BJ (cell line): ENCODE measurements at regions not wholly inside any gene's neighbourhood (a gene's known extent, or its start where the extent isn't known, plus 50 kb on each side); places are given as distances from the start of the nearest gene placed in this dataset.

Source experiments
- CTCF ChIA-PET: fragments of 350-600 bp; formaldehyde crosslinking; extraction: SDS; loops from one replicate; lab custom pipeline; 2021; ENCODE audit warnings: antibody characterized with exemption, inconsistent platforms; lab: Yijun Ruan, JAX
- POLR2A ChIA-PET: fragments of 300-600 bp; sonication (Branson Sonifier 250); formaldehyde crosslinking; extraction: SDS; loops from one replicate; lab custom pipeline; 2021; ENCODE audit warnings: antibody characterized with exemption; lab: Charles Lee
- DNase-seq: peaks from one replicate; pipeline ENCODE4 v3.0.0-alpha.2; 2011; ENCODE audit warnings: low read depth
- H3K27me3 ChIP-seq: 2 replicates; pipeline ENCODE4 v1.6.0; 2011; ENCODE audit warnings: low read length; ENCODE audit not compliant: control insufficient read depth, insufficient read depth
- H3K36me3 ChIP-seq: 2 replicates; pipeline ENCODE4 v1.5.1; 2011; ENCODE audit warnings: low read length; ENCODE audit not compliant: control insufficient read depth, insufficient read depth
- H3K4me3 ChIP-seq: 2 replicates; pipeline ENCODE4 v1.5.1; 2011; ENCODE audit warnings: low read depth, mild to moderate bottlenecking, control low read depth, low read length
- TF ChIP-seq, protein P1 (sequence below): IDR thresholded peaks from 2 replicates; pipeline ENCODE4 v1.5.1; 2011; ENCODE audit warnings: low read depth, mild to moderate bottlenecking, control low read depth, inconsistent platforms, low read length, moderate library complexity; ENCODE audit not compliant: insufficient read depth

DNA sequence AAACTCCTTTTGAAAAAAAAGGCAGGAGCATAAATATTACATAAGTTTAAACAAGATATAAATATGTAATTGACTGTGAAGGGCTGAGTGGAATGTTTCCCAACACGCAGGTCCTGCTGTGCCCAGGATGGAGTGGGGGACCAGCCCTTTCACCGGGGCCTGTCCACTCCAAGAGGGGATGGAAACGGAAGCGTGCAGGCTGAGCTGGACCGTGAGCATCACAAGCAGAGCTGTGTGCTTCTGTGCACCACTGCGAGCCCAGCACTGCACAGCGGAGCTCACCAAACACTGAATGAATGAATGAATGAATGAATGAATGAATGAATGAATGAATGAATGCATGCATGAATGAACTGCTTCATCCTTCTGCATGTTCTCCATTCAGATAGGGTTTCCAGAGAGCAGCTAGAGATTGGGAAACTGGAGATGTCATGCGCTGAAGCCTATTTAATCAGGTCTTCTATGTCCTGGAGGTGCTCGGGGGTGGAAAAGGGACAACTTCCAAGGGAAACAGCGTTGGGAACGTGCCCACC is 157.7 kb downstream of the ANKRD60 start:
- H3K36me3 ChIP-seq = no peaks in the 10 kb centered on the region
- ChIA-PET CTCF (no interaction called here), POLR2A (no interaction called here)
- no peak overlapping the region for H3K4me3 ChIP-seq
- peaks cover 5% of the 10 kb centered on the region; the same call in 1 of the 2 replicates for H3K27me3 ChIP-seq
- TF ChIP-seq, protein P1, sequence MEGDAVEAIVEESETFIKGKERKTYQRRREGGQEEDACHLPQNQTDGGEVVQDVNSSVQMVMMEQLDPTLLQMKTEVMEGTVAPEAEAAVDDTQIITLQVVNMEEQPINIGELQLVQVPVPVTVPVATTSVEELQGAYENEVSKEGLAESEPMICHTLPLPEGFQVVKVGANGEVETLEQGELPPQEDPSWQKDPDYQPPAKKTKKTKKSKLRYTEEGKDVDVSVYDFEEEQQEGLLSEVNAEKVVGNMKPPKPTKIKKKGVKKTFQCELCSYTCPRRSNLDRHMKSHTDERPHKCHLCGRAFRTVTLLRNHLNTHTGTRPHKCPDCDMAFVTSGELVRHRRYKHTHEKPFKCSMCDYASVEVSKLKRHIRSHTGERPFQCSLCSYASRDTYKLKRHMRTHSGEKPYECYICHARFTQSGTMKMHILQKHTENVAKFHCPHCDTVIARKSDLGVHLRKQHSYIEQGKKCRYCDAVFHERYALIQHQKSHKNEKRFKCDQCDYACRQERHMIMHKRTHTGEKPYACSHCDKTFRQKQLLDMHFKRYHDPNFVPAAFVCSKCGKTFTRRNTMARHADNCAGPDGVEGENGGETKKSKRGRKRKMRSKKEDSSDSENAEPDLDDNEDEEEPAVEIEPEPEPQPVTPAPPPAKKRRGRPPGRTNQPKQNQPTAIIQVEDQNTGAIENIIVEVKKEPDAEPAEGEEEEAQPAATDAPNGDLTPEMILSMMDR = no peak
- DNase-seq = no peak

DNA sequence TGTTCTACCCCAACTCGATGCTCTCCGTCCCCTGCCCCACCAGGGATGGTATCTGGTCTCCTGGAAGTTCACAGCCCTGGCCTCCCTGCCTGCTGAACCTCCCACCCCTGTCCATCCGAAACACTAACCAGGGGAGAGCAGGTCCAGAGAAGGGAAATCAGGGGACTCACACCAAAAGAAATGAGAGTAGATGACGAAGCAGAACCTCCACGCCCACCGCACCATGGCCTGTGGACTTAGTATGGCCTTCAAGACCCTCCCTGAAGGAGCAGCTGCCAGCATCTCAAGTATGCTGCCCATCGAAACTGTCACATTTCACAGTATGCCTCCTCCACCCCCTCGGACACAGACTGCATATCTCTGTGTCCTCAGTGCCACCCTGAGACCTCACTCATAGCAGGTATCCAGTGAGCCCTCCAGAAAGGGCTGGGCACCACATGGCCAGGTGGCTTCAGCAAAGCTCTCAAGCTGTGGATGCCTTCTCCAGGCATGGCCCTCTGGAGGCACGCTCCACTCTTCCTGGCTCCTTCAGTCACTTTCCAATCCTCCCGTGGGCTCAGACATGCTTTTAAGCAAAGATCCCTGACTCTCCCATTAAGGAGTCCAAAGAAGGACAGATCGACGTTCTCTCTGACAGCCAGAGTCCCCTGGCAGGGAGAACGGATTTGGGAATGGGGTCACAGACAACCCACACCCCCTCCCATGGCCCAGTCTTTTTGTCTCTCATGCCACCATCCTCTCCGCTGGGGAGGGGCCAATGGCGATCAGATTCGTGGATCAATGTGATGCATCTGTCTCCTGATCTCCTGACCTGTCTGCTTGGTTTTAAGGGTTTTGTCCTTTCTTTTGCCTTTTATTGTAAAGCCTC is 158.4 kb downstream of the ANKRD60 start:
- H3K4me3 ChIP-seq = no peak overlapping the region
- no peaks in the 10 kb centered on the region for H3K36me3 ChIP-seq
- ChIA-PET CTCF (interaction anchor here (1.6 to 1.7 kb wide), 2 partner anchors 17 to 415 kb away, joined by 4 read pairs; no protein-coding TSS in a partner anchor), POLR2A (no interaction called here)
- DNase-seq = no peak
- peaks cover 5% of the 10 kb centered on the region; the same call in 1 of the 2 replicates for H3K27me3 ChIP-seq
- TF ChIP-seq, protein P1 = no peak

DNA sequence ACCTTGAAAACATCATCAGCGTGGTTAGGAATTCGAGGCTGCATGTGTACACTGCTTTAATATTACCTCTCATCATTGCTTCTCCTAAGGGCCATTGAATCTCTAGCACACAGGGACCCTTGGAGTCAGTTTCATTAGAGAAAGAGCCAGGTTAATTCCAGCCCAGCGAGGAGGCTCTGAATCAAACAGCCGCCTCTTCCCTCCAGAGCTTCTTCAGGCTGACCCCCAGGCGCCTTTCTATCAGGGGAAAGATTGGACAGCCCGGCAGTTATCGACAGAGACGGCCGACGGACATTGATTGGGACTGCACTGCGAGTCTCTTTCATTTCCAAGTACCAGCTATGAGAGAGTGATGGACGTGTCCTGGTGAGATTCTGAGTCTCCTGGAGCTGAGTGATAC is 159.2 kb downstream of the ANKRD60 start:
- Histone ChIP-seq H3K4me3 (no peak overlapping the region), H3K36me3 (no peaks in the 10 kb centered on the region), H3K27me3 (peaks cover 6% of the 10 kb centered on the region; the same call in 1 of the 2 replicates)
- no peak for DNase-seq
- POLR2A ChIA-PET = no interaction called here
- CTCF ChIA-PET = interaction anchor here (1.6 to 1.7 kb wide), 2 partner anchors 18 to 415 kb away, joined by 4 read pairs; no protein-coding TSS in a partner anchor
- TF ChIP-seq, protein P1 = no peak

DNA sequence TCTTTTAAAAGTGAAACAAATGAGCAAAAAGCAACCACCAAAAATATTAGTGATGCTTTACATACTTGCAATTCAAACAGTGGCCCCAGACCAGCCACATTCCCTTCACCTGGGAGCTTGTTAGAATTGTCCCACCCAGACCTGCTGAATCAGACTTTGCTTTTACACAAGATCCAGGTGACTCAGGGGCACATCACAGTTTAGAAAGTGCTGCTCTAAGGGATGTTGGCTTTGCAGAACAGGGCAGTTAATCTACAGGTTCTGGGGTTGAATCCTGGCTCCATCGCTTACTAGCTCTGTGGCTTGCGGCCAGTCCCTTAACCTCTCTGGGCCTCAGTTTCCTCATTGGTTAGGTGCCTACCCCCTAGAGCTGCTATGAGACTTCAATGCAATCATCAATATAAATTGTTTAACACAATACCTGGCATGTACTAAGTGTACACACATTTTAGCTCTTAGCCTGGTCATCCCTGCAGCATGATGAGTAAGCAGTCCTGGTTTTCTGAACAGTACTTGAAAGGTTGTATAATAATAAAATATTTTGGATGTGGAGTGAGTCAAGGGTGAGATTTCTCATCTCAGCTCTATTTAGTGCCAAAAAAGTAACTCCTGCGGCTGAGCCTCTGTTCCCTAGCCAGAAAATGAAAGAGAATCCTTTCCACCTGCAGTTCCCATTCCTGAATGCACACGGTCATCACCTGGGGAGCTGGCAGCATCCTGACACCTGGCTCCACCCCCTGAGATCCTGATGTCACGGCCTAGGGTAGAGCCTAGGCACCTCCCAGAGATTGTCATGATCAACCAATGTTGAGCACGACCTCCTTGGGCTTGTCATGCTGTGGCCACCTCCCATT is 162.7 kb downstream of the ANKRD60 start:
- Histone ChIP-seq H3K4me3 (no peak overlapping the region), H3K27me3 (peaks cover 5% of the 10 kb centered on the region; the same call in 1 of the 2 replicates), H3K36me3 (no peaks in the 10 kb centered on the region)
- TF ChIP-seq, protein P1 = no peak
- DNase-seq = no peak
- ChIA-PET CTCF (interaction anchor here (1.1 to 1.9 kb wide), 3 partner anchors 9 to 21 kb away, joined by 3 to 5 read pairs (median 4); no protein-coding TSS in a partner anchor), POLR2A (no interaction called here)
